ENCODE measurements at regions not wholly inside any gene's neighbourhood (a gene's known extent, or its start where the extent isn't known, plus 50 kb on each side); places are given as distances from the start of the nearest gene placed in this dataset.
A peak's percentile ranks its signal among the peaks of the same experiment; 100 is the strongest.
"Not testable (repeated sequence)": the region's sequence is repeated elsewhere in the genome, so short reads cannot be mapped to it uniquely, and the experiment has no call there.

DNA sequence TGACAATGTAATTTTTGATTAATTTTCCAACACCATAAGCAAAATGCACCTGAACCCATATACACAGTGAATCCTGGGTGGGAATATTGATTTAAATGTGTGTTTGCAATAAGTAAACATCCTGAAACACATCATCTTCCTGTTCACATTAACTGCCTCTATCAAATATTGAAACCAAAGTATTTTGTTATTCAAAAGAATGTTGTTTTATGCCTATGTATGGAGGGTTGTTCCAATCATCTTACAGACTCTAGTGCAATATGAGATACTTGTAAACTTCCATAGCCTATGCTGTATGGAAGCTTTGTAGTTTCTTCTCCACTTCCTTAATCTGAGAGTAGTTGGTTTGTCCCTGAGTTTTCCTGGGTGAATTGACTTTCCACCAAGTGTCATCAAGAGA, 105.4 kb upstream of the SLC7A11 start:
- FAIRE-seq: no peak

DNA sequence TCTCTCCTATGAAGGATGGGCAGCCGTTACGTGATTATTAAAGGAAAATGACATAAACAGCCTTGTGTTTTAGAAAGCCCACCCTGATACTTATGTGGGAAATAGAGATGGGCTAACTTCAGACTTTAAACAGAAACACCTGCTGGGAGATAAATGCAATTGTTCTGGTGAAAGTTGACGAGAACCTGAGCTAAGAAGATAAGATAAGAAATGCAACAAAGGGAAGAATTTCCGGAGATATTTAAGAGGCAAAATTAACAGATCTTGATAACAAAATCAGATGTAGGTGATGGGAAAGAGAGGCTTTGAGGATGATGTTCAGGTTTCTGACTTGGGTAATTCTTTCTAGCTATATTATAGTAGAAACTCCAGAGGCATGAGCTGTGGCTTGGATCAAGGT, 102.7 kb upstream of the SLC7A11 start:
- FAIRE-seq: no peak

DNA sequence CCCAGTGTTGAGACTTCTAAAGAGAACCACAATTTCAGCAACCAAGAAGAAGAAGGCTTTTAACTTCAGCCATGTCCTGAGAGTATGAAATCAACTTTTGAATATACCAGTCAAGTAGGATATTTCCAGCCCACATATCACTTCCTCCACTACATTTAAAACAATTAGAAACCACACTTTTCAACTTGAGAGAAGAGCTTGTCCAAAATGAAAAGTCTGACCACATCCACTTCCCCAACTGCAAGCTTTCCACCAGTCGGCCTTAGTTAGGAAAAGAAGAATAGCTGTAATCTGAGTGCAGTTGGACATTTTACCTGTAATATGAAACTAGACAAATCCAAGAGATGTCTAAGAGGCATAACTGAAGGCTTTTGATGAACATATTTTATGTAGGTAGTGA, 101.9 kb upstream of the SLC7A11 start:
- FAIRE-seq: no peak

DNA sequence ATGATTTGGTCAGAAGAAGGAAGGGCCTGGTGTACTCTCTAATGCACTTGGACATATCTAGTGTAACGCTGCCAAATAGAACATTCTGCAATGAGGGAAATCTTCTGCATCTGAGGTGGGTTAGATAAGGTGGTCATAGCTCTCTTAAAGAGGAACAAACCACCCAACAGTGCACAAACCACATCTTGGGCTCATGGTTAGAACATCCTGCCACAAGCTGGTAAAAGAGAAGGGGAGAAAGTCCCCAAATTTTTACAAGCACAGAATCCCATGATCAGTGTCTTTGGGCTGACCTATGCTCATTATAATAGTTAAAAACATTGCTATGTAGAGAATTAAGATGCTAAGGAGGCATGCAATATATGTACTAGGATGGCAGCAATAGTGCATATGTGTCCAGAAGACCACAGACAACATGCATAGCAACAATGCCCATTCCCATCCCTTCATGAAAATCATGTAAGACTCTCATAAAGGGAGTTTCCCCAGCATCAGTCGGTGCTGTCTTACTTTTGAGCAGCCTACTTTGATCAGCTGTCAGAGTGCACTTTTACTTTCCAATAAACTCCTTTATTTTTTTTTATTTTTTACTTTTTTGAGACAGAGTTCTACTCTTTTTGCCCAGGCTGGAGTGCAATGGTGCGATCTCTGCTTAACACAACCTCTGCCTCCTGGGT, 99.7 kb upstream of the SLC7A11 start:
- no peak for FAIRE-seq

DNA sequence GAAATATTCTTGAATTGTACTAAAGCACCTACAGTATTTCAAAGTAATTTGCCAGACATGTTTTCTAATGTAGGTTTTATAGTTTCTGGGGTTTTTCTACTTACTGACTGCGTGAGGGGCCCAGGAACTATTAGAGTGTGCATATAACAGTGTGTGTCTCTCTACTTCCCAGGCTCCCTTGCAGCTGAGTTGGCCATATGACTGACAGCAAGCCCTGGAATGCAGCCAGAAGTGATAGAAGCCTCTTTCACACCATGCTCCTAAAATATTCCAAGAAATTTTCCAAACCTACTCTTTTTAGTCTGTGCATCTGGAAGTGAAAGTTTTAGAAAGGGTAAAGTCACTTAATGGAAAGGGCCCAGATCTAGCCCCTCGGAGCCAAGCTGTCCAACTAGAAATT, 96.7 kb upstream of the SLC7A11 start:
- FAIRE-seq: no peak

DNA sequence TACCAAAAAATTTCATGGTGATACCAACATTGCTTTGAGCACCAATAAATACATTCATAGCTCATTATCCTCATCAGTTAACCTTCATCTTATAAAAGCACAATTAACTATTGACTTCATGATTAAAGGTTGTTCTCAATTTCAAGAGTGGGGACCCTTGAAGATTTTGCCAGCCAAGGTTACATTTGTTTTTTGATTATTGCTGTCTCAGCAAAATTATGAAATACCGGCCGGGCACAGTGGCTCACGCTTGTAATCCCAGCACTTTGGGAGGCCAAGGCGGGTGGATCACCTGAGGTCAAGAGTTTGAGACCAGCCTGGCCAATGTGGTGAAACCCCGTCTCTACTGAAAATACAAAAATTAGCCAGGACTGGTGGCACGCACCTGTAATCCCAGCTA, 96.1 kb upstream of the SLC7A11 start:
- not testable (repeated sequence) for FAIRE-seq

DNA sequence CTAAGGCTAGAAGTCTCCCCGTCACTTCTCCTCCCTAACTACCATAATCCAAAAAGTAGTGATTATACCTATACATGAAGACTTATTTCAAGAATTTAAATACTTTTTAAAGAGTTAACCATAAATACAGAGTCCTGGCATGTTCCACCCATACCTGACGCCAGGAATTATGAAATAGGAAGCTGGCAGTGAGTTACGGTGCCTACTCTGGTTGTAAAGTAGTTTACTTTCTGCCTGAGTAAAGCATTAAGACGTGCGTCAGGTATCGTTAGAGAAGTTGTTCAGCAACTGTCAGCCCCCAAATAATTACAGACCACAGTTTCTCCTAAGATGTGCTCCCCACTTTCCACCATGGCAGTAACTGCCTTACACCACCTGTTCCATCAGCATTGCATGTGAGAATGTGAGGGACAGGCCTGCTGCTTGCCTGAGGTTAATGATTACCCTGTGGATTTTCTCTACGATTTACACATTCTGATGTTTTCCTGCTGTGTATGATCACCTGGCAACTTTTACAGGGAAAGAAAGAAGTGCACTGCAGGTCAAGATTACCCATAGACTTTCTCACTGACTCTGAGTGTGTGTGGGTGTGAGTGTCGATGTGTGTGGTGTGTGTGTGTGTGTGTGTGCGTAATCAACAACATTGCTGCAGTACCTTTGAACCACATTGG, 92.3 kb upstream of the SLC7A11 start:
- FAIRE-seq: peak; percentile 68

DNA sequence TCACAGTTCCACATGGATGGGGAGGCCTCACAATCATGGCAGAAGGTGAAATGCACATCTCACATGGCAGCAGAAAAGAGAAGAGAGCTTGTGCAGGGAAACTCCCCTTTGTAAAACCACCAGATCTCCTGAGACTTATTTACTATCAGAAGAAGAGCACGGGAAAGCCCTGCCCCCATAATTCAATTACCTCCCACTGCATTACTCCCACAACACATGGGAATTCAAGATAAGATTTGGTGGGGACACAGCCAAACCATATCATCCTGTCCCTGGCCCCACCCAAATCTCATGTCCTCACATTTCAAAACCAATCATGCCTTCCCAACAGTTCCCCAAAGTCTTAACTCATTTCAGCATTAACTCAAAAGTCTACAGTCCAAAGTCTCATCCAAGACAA, 90.3 kb upstream of the SLC7A11 start:
- FAIRE-seq: not testable (repeated sequence)

DNA sequence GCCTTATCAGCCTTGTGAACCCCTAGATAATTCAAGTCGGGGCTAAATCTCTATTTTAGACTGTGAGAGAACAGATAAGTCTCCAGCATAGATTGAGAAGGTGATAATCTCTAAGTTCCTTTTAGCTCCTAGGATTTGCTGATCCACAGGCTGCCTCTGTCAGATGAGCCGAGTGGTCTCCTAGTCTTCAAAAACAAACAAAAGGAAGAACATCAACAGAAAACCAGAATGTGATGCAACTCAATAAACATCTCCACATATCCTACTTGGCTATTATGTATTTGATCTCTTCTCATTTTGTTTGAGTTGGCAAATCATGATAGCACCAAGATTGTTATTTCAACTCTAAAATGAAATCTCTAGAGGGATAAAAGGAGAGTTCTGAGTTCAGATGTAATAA, 88.4 kb upstream of the SLC7A11 start:
- no peak for FAIRE-seq

DNA sequence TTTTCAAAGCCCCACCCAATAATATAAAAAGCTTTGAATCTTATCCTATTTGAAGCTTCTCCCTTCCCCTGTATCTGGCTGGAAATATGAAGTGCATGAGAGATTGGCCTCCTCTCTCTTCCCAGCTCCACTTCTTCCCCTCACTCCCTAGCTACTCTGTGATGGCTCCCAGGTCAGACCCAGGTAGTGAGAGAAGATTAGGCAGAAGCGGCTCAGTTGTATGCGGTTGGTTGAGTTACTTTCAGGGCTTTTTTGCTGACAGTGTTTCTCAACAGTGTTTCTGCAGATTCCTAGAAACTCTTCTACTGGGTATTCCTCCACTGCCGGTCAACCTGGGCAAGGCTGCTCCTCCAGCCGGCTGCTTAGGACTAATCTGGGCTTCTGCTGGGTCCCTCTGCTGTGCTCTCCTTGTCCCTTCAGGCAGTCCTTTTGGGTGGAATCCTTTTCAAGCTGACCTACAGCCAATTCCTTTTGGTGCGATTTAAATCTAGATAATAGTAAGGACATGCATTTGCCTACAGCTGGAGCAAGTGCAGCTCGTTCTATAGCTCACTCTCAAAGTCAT, 87.4 kb upstream of the SLC7A11 start:
- no peak for FAIRE-seq

DNA sequence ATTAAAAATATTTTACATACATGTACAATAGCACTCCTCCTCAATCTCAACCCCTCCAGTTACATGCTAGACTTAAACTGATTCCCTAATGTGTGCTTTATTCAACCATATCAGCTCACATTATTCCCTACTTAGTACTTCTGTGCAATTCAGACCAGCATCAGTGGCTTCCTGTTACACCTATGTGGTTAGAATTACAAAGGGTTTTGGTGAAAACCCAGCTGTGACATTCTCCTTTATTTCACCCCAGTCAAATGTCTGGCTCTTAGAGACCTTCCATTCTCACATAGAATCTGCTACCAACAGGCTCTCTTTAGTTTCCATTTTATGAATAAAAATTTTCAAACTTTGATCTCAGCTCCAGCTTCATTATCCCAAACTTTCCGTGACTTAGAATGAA, 85.2 kb upstream of the SLC7A11 start:
- no peak for FAIRE-seq

DNA sequence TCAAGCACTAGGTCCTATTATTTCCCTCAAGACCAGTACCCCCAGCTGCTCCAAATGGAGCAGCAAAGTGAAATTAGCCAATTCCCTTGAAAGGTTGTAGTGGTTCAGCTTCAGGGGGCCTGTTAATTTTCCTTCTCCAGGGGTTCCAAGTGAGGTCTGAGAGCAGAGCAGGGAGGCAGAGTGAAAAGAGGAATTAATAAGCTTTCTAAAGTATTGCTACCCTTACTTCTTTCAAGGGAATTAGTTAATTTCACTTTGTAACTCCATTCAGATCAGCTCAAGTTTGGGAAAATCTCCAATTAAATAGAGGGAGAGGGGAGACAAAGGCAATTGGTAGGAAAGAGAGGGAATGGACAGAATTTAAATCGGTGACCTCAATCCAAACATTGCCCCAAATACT, 78.7 kb upstream of the SLC7A11 start:
- FAIRE-seq: no peak

DNA sequence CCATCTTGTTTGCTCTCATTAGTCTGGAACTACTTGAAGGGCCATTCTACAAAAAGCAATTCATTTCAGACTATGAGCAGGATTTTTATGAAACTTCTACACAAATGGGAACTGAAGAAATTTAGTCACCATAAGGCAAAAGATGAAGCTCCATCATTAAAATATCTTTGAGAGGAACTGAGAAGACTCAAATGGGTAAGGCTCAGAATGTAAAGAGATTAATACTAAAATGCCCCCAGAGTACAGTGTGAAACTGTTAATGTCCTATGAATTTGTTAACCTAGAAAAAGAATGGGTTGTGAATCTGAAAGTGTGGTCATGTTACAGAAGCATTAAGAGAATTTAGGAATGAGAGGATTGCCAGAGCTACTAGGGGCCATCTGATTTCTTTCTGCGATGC, 77.9 kb upstream of the SLC7A11 start:
- FAIRE-seq: no peak

DNA sequence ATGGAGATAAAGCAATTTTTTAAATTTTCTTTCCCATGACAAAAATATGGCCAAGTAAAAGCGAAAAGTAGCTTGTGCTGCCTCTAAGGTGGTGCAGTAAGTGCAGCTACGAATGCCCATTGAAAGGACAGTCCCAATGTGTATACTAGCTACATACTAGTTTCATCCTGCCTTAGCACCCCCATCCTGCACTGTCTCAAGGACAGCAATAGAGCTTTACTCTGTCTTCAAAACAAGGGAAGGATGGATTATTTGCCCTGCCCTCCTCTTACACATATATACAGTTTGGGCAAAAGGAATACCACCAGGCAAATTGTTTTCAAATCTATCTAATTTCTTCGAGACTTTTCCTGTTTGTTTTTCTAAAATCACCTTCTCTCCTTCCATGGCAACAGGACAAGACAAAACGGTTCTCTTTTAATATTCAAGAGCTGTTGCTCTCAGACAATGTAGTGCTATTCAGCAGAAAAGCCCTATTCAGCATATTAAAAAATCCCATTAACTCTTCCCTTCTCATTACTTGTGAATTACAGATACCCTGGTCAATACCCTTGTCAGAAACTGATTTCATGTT, 75.1 kb upstream of the SLC7A11 start:
- no peak for FAIRE-seq

DNA sequence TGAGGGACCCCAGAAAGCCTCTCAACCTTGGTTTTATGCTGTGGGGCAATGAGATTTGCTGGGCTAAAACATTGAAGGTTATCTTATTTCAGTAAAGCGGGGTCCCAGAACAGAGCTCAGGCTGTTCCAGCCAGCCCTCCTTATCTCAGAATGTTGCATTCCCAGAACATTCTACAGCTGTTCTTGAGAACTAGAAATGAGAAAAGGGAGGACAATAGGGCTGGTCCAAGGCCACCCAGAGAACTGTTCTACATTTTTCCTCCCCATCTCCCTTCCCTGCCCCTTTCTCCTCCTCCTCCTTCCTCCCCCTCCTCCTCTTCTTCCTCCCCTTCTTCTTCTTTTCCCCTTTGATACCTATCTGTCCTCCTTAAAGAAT, 70.4 kb upstream of the SLC7A11 start:
- no peak for FAIRE-seq

DNA sequence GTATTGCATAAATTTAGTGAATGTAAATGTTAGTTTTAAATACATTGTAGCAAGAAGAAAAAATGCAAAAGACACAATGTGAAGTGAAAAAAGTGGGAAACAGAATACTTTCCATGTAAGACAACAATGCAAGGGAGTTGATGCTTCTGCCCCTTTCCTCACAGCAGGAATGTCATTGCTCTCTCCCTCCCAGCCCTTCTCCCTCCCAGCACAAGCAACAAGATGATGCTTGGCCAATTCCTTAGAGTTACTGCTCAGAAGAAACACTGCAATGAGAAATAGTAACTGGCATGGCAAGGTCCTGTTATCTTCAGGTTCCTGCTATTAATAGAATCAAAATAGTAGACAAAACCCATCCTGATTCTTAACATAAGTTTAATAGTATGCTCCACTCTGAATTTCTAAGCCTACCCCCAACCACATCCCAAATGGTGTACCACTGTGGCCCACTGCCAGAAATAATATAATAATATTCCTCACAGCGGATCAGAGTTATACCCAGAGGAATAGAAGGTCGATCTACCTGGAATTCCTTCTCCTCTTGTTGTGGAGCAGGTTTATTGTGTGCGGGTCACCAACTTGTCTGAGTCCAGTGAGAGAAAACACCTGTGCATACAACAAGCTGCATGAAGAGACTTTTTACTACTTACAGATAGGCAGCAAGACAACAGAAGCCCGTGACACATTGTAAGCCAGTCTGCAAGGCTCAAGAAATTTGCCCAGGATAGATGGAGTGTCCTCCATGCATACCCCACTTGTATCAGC, 69.8 kb upstream of the SLC7A11 start:
- no peak for FAIRE-seq

DNA sequence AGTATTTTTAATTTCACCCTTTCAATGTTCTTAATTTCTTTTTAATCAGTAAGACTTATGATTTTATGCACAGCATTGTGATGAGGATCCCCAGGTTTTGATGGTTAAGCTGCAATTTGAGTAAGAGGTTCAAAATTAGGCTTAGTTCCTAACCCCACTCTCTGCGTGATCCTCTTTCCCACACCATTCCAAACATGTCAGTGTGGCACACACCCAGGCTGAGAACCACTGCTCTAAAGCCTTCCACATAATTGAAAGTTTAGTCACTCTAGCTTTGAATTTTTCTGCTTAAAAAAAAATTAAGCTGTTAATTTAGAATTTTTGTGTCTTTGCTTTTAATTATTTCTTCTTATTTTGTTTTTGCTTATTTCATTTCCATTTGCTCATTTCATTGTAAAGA, 68.8 kb upstream of the SLC7A11 start:
- FAIRE-seq: peak; percentile 30

DNA sequence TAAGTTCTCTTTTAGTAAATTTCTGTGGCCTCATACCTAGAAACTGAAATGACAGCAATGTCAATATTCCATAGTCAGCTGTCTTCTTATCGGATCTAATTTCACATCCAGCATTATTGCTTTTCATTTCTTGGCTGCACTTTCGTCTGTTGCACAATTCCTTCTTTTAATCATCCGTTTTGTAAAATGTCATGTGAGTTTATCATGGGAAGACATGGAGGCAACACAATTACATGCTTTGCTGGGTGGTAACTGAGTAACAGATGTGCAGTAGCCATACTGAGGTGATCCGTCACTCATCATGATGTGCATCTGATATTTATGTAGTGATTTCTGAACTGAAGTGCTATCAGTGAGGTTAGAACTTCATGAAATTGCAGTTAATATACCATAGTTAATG, 68.3 kb upstream of the SLC7A11 start:
- no peak for FAIRE-seq

DNA sequence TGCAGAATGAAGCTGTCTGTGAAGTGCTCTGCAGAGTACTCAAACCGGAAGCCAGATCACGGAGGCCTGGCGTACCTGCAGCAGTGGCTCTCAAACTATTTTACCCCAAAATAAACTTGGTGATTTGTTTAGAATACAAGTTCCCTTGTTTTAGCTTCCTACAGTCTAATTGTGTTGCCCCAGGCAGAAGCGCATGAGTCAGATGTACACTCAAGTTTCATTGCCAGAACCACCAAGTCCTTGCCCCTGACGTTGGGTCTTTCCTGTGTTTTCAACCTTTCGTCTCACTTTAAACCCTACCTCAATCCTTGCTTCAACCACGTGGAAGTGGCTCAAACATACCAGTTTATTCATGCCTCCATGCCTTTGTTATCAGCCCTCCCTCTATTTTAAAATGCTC, 66.2 kb upstream of the SLC7A11 start:
- FAIRE-seq: no peak

DNA sequence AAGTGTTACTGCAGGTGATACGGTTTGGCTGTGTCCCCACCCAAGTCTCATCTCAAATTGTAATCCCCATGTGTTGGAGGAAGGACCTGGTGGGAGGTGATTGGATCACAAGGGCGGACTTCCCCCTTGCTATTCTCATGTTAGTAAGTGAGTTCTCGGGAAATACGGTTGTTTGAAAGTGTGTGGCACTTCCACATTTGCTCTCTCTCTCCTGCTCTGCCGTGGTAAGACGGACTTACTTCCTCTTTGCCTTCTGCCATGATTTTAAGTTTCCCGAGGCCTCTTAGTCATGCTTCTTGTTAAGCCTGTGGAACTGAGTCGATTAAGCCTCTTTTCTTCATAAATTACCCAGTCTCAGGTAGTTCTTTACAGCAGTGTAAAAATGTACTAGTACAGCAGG, 65.2 kb upstream of the SLC7A11 start:
- FAIRE-seq: no peak

DNA sequence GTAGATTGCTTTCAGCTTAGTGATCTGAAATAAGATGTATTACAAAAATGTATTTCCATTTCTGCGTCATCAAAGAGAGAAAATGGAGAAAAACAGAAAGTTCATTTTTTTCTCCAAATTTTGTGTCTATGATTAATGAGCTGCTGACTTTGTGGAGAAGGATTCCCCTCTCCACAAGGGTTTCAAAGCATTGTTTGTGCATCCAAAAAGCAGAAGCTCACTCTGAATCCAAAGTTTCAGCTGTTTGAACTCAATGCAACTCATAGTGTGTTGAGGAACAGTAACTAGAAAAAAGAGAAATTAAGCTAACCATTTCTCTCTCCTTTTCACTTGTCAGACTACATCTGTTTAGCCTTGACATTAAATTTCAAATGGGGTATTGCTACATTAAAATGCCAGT, 62.9 kb upstream of the SLC7A11 start:
- FAIRE-seq: no peak

DNA sequence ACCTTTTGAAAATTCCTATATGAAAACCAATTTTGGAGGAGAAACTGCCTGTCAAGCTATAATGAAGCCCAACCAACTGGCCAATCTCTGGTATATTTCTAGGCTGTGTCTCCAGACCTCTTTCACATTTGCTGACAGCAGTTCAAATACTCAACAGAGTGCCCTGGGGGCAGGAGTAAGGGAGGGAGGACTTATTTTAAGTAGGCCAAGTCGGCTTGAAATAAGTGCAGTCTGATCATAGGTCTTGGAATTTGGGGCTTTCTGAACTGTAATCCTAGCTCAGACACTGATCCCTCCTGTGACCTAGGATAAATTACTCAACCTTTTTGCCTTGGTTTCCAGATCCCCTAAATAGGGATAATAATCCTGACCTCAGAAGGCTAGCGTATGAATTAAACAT, 59.4 kb upstream of the SLC7A11 start:
- no peak for FAIRE-seq

DNA sequence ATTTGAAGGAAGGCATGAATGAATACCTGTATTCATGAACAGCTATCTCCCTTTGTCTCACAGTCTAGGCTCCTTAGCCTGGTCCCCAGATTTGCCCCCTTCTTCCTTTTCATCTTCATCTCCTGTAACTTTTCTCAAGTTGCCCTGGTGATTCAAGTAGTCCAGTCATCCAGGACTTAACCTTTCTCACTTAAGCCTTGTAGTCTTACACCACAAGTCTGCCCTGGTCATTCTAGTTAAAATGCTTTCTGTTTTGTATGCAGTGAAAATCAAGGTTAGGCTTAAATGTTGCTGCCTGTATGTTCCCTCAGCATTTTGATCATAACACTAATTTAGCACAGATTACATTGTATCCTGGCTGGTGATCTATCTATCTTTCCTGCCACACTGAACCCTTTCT, 58.5 kb upstream of the SLC7A11 start:
- no peak for FAIRE-seq

DNA sequence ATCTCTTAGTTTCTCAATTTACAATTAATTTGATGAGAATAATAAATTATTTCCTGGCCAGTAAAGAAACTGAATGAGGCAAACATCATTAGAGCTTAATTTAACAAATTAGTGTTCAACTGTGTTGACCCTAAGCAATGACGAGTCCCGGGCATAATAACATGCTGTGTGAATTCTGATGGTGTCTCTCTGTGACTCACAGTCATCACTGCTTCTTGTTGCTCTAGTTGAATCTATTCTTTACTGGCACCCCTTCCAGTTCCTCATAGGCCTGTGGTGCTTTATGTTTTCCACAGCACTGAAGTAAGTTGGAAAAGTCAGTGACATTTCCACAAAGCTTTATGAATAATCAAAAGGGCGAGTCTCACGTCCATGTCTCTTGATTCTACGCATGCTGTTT, 57.7 kb upstream of the SLC7A11 start:
- no peak for FAIRE-seq
